ENCODE measurements at regions not wholly inside any gene's neighbourhood (a gene's known extent, or its start where the extent isn't known, plus 50 kb on each side); places are given as distances from the start of the nearest gene placed in this dataset.
"Not testable (repeated sequence)": the region's sequence is repeated elsewhere in the genome, so short reads cannot be mapped to it uniquely, and the experiment has no call there.

GRCh38 chr17:51387986-51388385 lies 127.6 kb downstream of the UTP18 start:
- no peak for DNase-seq (ENCODE audit: low read depth)

GRCh38 chr17:51389875-51390274 lies 129.5 kb downstream of the UTP18 start:
- no peak for DNase-seq (ENCODE audit: low read depth)

- DNase-seq (ENCODE audit: low read depth), result no peak
Observed at GRCh38 chr17:51391982-51392654, 131.8 kb downstream of the UTP18 start.

GRCh38 chr17:51395621-51396020 lies 135.3 kb downstream of the UTP18 start:
- no peak for DNase-seq (ENCODE audit: low read depth)

DNA sequence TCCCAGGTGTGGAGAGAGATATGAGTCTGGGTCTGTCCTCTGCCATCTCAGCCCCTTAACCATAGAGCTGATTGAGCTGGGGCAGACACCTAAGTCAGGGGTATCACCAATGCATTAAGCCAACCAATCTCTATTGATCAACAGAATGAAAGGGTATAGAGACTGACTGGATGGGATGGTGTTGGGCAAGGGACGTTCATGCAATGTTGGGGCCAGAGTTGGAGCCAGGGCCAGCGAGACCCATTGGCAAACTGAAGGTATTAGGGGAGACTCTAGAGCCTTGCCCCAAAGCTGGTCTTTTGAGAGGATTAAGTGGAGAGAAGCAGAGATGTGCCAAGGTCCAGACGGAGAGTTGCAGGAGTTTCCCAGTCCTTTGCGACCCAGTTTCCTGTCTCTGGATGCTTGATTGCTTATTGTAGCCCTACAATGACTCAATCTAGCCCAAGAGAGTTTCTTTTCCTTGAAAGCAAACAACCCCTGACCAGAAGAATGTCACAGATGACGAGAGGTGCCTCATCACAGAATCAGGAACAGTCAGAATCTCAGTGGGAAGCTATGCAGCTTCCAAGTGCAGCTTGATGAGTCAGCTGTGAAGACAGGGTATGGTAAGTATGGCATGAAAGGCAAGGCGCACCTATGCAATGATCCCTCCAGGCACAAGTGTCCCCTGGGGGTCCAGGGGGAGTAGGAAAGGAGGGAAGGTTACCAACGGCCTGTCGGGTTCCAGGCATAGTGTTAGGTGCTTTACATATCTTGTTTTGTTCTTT lies 137.2 kb downstream of the UTP18 start:
- DNase-seq (ENCODE audit: low read depth), result peak; percentile 37

GRCh38 chr17:51398128-51398525 lies 137.8 kb downstream of the UTP18 start:
- no peak for DNase-seq (ENCODE audit: low read depth)

DNA sequence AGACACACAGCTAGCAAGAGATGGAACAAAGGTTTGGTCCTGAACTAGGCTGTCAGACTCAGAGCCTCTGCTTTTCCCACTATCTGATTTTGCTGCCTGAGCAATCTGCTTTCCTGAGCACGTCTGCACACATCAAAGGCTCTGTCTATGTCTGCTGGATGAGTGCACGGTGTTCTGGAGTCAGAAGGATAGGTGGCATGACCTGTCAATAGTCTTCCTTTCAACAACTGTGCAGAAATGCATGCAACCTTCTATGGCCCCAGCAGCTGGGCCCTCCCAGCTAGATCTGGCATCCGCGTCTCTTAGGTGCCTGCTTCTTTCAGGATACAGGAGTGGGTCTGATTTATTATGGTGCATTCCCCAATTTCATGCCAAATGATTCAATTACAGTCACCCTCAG lies 138.3 kb downstream of the UTP18 start:
- DNase-seq (ENCODE audit: low read depth), result no peak

DNA sequence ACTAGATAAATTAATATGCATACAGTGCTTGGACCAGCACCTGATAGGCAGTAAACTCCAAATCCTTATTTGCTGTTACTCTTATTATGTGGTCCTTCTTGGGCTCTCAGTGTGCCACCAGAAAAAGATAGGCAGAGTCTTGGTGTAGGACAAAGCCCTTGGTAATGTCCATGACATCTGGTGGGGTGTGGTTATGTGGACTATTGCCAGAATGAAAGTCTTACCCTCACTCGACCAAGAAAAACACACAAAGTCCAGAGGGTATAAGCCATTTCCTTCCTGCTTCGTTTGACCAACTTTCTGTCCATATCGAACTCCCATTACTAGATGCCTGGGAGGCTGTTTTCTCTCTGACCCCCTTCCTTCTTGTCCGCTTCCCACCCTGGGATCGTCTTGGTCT lies 140.9 kb downstream of the UTP18 start:
- DNase-seq (ENCODE audit: low read depth), result no peak

GRCh38 chr17:51402899-51403298 lies 142.6 kb downstream of the UTP18 start:
- DNase-seq (ENCODE audit: low read depth), result no peak

- DNase-seq (ENCODE audit: low read depth), result no peak
Observed at GRCh38 chr17:51407576-51407975, 147.2 kb downstream of the UTP18 start.

- DNase-seq (ENCODE audit: low read depth), result no peak
Observed at GRCh38 chr17:51419476-51419875, 159.1 kb downstream of the UTP18 start.

DNA sequence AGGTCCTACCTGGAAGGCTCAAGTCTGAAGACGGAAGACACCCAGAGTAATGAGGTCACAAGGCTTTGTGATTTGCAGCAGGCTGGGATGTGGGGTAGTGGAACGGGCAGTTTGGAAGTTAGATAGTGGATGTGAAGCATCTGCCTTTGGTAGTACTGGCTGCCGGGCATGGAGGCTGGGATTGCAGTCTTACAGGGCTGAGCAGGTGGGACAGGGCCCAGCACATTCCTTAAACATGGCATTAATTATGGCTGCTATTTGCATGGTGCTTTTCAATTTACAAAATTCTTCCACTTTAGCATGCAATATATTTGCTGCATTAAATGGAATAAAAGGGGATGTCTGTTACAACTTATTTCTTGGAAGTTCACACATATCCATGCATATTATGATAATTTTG lies 161.2 kb downstream of the UTP18 start:
- DNase-seq (ENCODE audit: low read depth), result no peak

DNA sequence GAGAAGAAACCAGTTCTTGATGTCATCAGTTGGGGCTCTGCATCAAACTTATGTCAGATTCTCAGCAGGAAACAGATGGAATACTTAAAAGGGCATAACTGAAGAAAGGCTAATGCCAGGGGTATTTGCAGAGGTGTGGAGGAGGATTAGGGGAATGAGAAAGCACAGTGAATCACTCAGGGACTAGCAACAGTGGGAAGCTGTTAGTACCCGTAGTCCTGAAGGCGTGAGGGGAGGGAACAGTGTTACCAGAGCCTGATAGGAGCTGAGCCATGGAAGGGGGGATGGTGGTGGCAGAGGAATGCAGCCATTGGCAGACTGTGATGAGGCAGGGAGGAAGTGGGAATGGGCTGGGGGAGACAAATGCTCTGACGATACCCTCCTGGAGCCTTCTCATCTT lies 162.3 kb downstream of the UTP18 start:
- no peak for DNase-seq (ENCODE audit: low read depth)

DNA sequence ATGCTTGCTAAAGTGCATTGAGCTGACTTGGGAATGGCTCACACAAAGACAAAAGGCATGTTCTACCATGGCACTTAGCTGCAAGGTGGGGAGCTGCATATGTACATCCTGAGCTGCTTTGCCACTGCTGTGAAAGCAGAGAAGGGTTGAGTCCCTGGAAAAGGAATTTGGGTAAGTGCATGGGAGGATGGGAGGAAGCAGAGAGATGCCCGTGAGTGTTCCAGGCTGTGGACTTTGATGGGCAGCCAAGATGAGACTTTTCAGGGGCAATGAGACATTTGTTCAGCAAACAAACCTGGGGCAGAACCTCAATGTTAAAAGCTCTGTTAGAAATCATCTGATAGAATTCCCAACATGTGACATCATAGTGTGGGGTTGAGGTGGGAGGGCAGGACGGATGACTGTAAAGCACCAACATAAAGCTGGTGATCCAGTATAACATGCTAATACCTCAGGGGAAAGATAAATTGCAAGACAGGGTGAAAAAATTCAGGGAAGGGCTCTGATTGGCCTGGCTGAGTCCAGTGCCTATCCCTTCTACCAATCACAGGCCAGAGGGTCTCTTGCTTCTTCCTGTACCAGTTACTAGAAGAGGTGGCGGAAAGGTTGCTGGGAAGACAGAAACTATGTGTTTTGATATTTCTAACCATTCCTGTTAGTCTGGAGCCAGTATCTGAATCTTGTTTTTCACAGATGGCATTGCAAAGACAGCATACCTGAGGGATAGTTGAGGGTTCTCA lies 163.2 kb downstream of the UTP18 start:
- DNase-seq (ENCODE audit: low read depth), result no peak

- no peak for DNase-seq (ENCODE audit: low read depth)
Observed at GRCh38 chr17:51425773-51426172, 165.4 kb downstream of the UTP18 start.

DNA sequence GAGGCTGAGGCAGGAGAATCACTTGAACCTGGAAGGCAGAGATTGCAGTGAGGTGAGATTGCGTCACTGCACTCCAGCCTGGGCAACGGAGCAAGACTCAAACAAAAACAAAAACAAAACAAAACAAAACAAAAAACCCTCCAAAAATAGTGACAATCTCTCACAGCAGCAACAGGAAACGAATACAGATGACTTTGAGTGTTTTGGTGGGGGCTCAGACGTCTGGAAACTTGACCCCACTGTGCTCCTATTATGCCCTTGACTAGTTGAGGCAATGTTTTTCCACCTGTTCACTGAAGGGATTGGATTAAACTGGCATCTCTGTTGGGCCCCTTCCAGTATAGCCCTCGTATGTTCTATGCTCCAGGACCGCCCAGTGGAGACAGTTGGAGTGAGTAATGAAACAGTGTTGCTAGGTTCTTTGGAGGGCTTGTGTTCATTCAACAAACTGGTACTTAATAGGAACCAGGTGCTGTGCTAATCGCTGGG lies 167.0 kb downstream of the UTP18 start:
- DNase-seq (ENCODE audit: low read depth), result no peak

- no peak for DNase-seq (ENCODE audit: low read depth)
Observed at GRCh38 chr17:51427856-51428255, 167.5 kb downstream of the UTP18 start.

- no peak for DNase-seq (ENCODE audit: low read depth)
Observed at GRCh38 chr17:51428668-51429495, 168.5 kb downstream of the UTP18 start.

- DNase-seq (ENCODE audit: low read depth), result not testable (repeated sequence)
Observed at GRCh38 chr17:51429938-51430337, 169.6 kb downstream of the UTP18 start.

- no peak for DNase-seq (ENCODE audit: low read depth)
Observed at GRCh38 chr17:51430591-51430990, 170.2 kb downstream of the UTP18 start.

DNA sequence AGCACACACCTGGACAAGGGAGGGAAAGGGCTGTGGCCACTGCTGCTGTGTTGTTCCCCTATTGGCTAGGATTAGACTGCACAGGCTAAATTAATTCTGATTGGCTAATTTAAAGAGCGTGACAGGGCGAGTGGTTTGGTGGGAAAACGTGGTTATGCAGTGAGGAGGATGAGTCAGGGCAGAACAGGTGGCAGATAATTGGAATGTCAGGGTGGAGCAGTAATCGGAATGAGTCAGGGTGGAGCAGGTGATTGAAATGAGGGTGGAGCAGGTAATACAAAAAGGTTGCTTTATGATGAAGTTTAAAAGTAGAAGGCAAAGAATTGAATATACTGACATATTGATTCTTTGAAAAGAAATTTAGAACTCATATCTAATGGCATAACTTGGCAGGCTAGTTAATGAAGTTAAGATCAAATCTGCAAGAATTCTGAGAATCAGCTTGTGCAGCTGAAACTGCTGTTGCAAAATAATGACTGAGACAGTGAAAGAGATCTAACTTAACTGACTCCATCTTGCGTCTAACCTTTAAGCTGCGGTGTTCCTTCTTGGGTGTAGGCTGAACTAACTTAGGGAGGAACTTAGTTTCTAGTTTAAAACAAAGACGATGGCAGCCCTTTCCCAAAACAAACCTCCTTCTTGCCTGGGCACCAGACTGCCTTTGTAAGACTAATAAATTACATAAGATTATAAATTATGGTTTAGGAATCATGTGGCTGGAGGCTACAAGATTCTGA lies 174.3 kb downstream of the UTP18 start:
- DNase-seq (ENCODE audit: low read depth), result no peak
